GM19397 (cell line): ENCODE measurements at regions not wholly inside any gene's neighbourhood (a gene's known extent, or its start where the extent isn't known, plus 50 kb on each side); places are given as distances from the start of the nearest gene placed in this dataset.
A peak's percentile ranks its signal among the peaks of the same experiment; 100 is the strongest.
"Not testable (repeated sequence)": the region's sequence is repeated elsewhere in the genome, so short reads cannot be mapped to it uniquely, and the experiment has no call there.

ENCODE experiments used
- ATAC-seq: cut with Tn5 transposase; IDR thresholded peaks from one replicate; pipeline ENCODE4 v1.9.1; 2021; ENCODE audit warnings: mild to moderate bottlenecking, moderate library complexity; ENCODE audit not compliant: unreplicated experiment

- ATAC-seq = peak; percentile 87
Measured at GRCh38 chr4:130043732-130044160, 947.8 kb downstream of the C4orf33 start.

- ATAC-seq = peak; percentile 55
Measured at GRCh38 chr4:130044788-130045531, 949.0 kb downstream of the C4orf33 start.

- ATAC-seq = no peak
Measured at GRCh38 chr4:130053723-130054122, 957.8 kb downstream of the C4orf33 start.

- ATAC-seq = no peak
Measured at GRCh38 chr4:130054908-130055307, 959.0 kb downstream of the C4orf33 start.

GRCh38 chr4:130056286-130056685, 960.3 kb downstream of the C4orf33 start:
- peak; percentile 74 for ATAC-seq

GRCh38 chr4:130064471-130064870, 968.5 kb downstream of the C4orf33 start:
- no peak for ATAC-seq

GRCh38 chr4:130067419-130067818, 971.5 kb downstream of the C4orf33 start:
- ATAC-seq = no peak

- ATAC-seq = no peak
Measured at GRCh38 chr4:130068072-130068471, 972.1 kb downstream of the C4orf33 start.

GRCh38 chr4:130071746-130072145, 975.8 kb downstream of the C4orf33 start:
- no peak for ATAC-seq

GRCh38 chr4:130073145-130073790, 977.3 kb downstream of the C4orf33 start:
- no peak for ATAC-seq

- no peak for ATAC-seq
Measured at GRCh38 chr4:130074096-130074495, 978.1 kb downstream of the C4orf33 start.

GRCh38 chr4:130077275-130077674, 981.3 kb downstream of the C4orf33 start:
- no peak for ATAC-seq

GRCh38 chr4:130079027-130079426, 983.1 kb downstream of the C4orf33 start:
- ATAC-seq = not testable (repeated sequence)

- no peak for ATAC-seq
Measured at GRCh38 chr4:130080872-130081451, 985.0 kb downstream of the C4orf33 start.

- ATAC-seq = no peak
Measured at GRCh38 chr4:130090427-130090826, 994.5 kb downstream of the C4orf33 start.

- no peak for ATAC-seq
Measured at GRCh38 chr4:130092187-130093015, 996.4 kb downstream of the C4orf33 start.

GRCh38 chr4:130099105-130099504, 1003.2 kb downstream of the C4orf33 start:
- ATAC-seq = no peak

- ATAC-seq = peak; percentile 76
Measured at GRCh38 chr4:130110189-130110588, 1014.2 kb downstream of the C4orf33 start.

GRCh38 chr4:130110770-130111169, 1014.8 kb downstream of the C4orf33 start:
- ATAC-seq = no peak

- no peak for ATAC-seq
Measured at GRCh38 chr4:130124066-130124465, 1028.1 kb downstream of the C4orf33 start.

- no peak for ATAC-seq
Measured at GRCh38 chr4:130125467-130125866, 1029.5 kb downstream of the C4orf33 start.
